ENCODE measurements at regions not wholly inside any gene's neighbourhood (a gene's known extent, or its start where the extent isn't known, plus 50 kb on each side); places are given as distances from the start of the nearest gene placed in this dataset.

- no peaks in the 10 kb centered on the region for H3K4me1 ChIP-seq
- H3K27me3 ChIP-seq, result no peaks in the 10 kb centered on the region
- no peaks in the 10 kb centered on the region for H3K9me3 ChIP-seq
- no peaks in the 10 kb centered on the region for H3K36me3 ChIP-seq
- no peak overlapping the region for H3K4me3 ChIP-seq
- no peak overlapping the region for H3K27ac ChIP-seq
- intact Hi-C loops (cut with DNase I; ENCODE audit: low total_unique reads), result no loop called here
- TF ChIP-seq POLR2A (IDR thresholded peaks at IDR 0.05) (no peak), POLR2AphosphoS5 (IDR thresholded peaks at IDR 0.05) (no peak), CTCF (IDR thresholded peaks at IDR 0.05) (no peak)
- DNase-seq (ENCODE audit: low spot score in 2 of 2), result no peak
Observed at GRCh38 chr3:193911784-193912340, 224.1 kb upstream of the HES1 start.

- no peaks in the 10 kb centered on the region for H3K4me1 ChIP-seq
- no peak for TF ChIP-seq CTCF (IDR thresholded peaks at IDR 0.05)
- no peaks in the 10 kb centered on the region for H3K9me3 ChIP-seq
- H3K36me3 ChIP-seq, result no peaks in the 10 kb centered on the region
- DNase-seq (ENCODE audit: low spot score in 2 of 2), result no peak
- no peak overlapping the region for H3K27ac ChIP-seq
- intact Hi-C loops (cut with DNase I; ENCODE audit: low total_unique reads), result no loop called here
- no peaks in the 10 kb centered on the region for H3K27me3 ChIP-seq
- no peak overlapping the region for H3K4me3 ChIP-seq
Observed at GRCh38 chr3:193912621-193913178, 223.2 kb upstream of the HES1 start.

GRCh38 chr3:193914602-193915001 is 221.3 kb upstream of the HES1 start:
- no peak for DNase-seq (ENCODE audit: low spot score in 2 of 2)
- TF ChIP-seq POLR2AphosphoS5 (IDR thresholded peaks at IDR 0.05), result no peak
- TF ChIP-seq CTCF (IDR thresholded peaks at IDR 0.05), result no peak
- no peak for TF ChIP-seq POLR2A (IDR thresholded peaks at IDR 0.05)

GRCh38 chr3:193915099-193915498 is 220.8 kb upstream of the HES1 start:
- H3K9me3 ChIP-seq, result no peaks in the 10 kb centered on the region
- H3K27me3 ChIP-seq, result no peaks in the 10 kb centered on the region
- no peaks in the 10 kb centered on the region for H3K36me3 ChIP-seq
- no peak overlapping the region for H3K4me3 ChIP-seq
- H3K4me1 ChIP-seq, result no peaks in the 10 kb centered on the region
- H3K27ac ChIP-seq, result no peak overlapping the region
- no peak for DNase-seq (ENCODE audit: low spot score in 2 of 2)
- intact Hi-C loops (cut with DNase I; ENCODE audit: low total_unique reads), result no loop called here
- TF ChIP-seq POLR2AphosphoS5 (IDR thresholded peaks at IDR 0.05) (no peak), POLR2A (IDR thresholded peaks at IDR 0.05) (no peak), CTCF (IDR thresholded peaks at IDR 0.05) (no peak)

More at GRCh38 chr3:193914602-193915001, 221.3 kb upstream of the HES1 start:
- Histone ChIP-seq H3K27me3 (no peaks in the 10 kb centered on the region), H3K4me3 (no peak overlapping the region), H3K36me3 (no peaks in the 10 kb centered on the region), H3K4me1 (no peaks in the 10 kb centered on the region), H3K27ac (no peak overlapping the region), H3K9me3 (no peaks in the 10 kb centered on the region)
- intact Hi-C loops (cut with DNase I; ENCODE audit: low total_unique reads), result no loop called here

- no peaks in the 10 kb centered on the region for H3K9me3 ChIP-seq
- no peaks in the 10 kb centered on the region for H3K27me3 ChIP-seq
- no peak for TF ChIP-seq POLR2A (IDR thresholded peaks at IDR 0.05)
- no peak for TF ChIP-seq CTCF (IDR thresholded peaks at IDR 0.05)
- no peak for TF ChIP-seq POLR2AphosphoS5 (IDR thresholded peaks at IDR 0.05)
- no peak overlapping the region for H3K4me3 ChIP-seq
- no peaks in the 10 kb centered on the region for H3K4me1 ChIP-seq
- intact Hi-C loops (cut with DNase I; ENCODE audit: low total_unique reads), result no loop called here
- no peaks in the 10 kb centered on the region for H3K36me3 ChIP-seq
- no peak for DNase-seq (ENCODE audit: low spot score in 2 of 2)
- no peak overlapping the region for H3K27ac ChIP-seq
Observed at GRCh38 chr3:193915613-193916012, 220.3 kb upstream of the HES1 start.
